Fibroblast of the aortic adventitia (primary cell): ENCODE measurements at regions not wholly inside any gene's neighbourhood (a gene's known extent, or its start where the extent isn't known, plus 50 kb on each side); places are given as distances from the start of the nearest gene placed in this dataset.

ENCODE experiments used
- DNase-seq: peaks from one replicate; pipeline ENCODE4 v3.0.0-alpha.2; 2010; ENCODE audit warnings: low read depth
- H3K4me3 ChIP-seq: 2 replicates; pipeline ENCODE4 v1.5.1; 2011; ENCODE audit warnings: low read depth, mild to moderate bottlenecking, control low read depth, low read length, moderate library complexity
- TF ChIP-seq, protein P1 (sequence below): IDR thresholded peaks from 2 replicates; pipeline ENCODE4 v1.5.1; 2011; ENCODE audit warnings: mild to moderate bottlenecking, low read length, control low read depth, inconsistent platforms; ENCODE audit not compliant: insufficient read depth

DNA sequence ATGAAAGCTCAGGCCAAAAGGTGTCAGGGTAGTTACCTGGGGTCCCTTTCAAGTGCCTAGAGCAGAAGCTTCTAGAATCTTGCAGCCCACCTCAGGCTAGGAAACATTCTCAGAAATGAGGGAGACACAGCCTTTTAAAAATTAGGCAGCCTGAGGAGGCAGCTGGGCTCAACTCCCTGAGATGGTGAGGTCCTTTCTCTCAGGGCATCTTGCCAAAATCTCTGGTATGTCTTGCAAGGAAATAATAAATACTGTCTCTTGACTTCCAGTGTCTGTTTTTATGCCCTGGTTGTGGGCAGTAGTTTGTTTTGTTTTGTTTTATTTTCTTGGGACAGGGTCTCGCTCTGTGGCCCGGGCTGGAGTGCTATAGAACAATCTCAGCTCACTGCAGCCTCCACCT, 100.9 kb upstream of the APC start:
- no peak overlapping the region for H3K4me3 ChIP-seq
- TF ChIP-seq, protein P1, sequence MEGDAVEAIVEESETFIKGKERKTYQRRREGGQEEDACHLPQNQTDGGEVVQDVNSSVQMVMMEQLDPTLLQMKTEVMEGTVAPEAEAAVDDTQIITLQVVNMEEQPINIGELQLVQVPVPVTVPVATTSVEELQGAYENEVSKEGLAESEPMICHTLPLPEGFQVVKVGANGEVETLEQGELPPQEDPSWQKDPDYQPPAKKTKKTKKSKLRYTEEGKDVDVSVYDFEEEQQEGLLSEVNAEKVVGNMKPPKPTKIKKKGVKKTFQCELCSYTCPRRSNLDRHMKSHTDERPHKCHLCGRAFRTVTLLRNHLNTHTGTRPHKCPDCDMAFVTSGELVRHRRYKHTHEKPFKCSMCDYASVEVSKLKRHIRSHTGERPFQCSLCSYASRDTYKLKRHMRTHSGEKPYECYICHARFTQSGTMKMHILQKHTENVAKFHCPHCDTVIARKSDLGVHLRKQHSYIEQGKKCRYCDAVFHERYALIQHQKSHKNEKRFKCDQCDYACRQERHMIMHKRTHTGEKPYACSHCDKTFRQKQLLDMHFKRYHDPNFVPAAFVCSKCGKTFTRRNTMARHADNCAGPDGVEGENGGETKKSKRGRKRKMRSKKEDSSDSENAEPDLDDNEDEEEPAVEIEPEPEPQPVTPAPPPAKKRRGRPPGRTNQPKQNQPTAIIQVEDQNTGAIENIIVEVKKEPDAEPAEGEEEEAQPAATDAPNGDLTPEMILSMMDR: no peak
- DNase-seq: peak; percentile 6

DNA sequence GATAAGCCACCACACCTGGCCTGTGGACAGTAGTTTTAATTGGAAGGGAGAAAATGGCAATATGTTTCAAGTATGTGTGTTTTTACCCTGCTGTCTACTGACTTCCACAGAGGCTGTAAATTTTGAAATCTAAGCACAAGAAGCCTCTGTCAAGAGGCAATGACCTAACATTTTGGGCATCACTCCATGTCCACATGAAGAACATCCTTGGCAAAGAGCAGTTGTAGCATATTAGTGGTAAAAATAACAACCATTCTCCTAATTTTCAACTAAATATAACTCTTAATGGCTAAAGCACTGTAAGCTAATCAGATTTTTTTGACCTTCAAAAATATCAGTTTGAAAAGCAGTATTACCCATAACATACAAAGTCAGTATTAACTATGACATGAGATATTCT, 100.3 kb upstream of the APC start:
- no peak for DNase-seq
- H3K4me3 ChIP-seq: no peak overlapping the region
- TF ChIP-seq, protein P1: no peak

DNA sequence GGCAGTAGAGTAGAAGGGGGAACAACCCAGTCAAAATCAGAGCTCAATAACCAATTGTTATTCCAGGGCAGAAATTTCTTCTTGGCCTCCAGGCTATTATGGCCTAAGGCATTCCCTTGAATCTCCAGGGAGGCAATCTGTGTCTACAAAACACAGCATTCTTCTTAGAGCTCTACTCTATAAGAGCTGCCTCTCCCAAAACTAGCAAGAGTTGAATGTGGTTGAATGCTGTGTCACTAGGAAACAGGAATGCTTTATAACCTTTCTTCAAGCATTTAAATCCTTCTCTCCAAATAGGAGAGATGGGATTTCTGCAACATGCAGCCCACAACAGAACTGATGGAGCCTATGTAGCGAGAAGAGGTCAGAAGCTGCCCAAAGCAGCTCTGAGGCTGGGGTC, 97.1 kb upstream of the APC start:
- TF ChIP-seq, protein P1: no peak
- no peak for DNase-seq
- no peak overlapping the region for H3K4me3 ChIP-seq

DNA sequence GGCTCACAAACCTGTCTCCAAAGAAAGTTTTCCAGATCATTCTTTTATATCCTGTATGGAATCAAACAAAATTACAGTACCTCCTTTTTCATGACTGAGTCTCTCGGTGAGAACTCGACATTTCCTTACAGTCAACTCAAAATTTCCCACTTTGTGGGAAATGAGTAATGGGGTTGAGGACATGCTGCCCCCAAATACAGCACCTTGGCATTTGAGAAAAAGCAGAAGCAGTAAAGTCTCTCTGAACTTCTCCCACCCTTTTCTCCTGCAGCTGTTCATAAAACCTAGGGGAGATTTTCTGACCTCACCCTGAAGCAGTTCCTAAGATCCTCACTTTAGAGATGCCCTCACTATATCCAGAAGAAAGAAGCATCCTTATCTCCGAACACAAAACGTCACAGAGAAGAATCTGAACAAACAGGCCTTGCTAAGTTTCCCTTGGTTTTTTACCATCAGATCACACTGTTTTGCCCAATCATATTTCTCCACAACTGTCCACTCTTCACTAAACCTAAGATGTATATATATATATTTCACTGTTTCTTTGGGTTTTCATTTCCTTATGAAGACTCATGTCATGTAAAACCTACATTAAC, 96.1 kb upstream of the APC start:
- TF ChIP-seq, protein P1: no peak
- H3K4me3 ChIP-seq: no peak overlapping the region
- no peak for DNase-seq

DNA sequence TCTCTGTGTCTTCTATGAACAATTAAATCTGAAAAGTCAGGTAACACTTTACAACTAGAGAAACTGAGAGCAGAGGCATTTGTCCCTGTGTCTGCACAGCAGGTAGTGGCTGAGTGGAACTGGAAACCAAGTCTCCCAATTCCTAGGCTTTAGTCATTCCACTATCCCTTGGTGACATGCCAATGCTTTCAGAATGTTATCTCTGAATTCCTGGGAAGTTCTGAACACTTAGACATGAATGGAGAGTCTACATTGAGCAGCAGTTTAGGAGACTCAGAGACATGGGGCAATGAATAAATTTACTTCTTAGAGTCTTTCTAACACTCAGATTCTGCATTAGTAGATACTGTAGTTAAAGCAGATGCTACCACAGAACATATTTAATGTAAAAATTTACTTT, 94.8 kb upstream of the APC start:
- TF ChIP-seq, protein P1: no peak
- no peak overlapping the region for H3K4me3 ChIP-seq
- peak; percentile 32 for DNase-seq

DNA sequence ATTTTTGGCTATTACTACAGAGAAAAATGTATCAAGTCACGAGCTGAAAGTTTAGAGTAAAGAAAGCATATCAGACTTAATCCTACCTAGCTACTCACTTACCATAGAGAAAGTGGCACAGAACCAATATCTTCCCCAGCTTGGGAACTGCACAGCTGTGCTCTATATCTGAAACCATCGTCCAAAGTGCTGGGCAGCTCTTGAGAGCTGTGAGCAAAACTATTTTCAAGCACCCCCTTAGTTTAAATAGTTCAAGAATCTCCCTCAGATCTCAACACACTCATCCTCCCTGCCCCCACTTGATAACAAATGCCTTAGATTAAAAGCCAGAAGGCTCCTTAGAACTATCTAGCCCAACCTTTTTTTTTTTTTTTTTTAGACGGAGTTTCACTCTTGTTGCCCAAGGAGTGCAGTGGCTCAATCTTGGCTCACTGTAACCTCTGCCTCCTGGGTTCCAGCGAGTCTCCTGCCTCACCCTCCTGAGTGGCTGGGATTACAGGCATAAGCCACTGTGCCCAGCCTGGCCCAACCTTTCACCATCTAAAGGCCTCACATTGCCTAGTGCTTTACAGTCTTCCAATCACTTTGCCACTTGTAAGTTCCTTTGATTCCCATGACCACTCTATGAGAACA, 94.2 kb upstream of the APC start:
- no peak for DNase-seq
- no peak overlapping the region for H3K4me3 ChIP-seq
- TF ChIP-seq, protein P1: no peak
